GM18858 (cell line): ENCODE measurements at regions not wholly inside any gene's neighbourhood (a gene's known extent, or its start where the extent isn't known, plus 50 kb on each side); places are given as distances from the start of the nearest gene placed in this dataset.

Experiments
- ATAC-seq: cut with Tn5 transposase; IDR thresholded peaks from one replicate; pipeline ENCODE4 v1.9.1; 2021; ENCODE audit not compliant: unreplicated experiment

- ATAC-seq: no peak
Measured at GRCh38 chrX:40282946-40283660, 185.3 kb upstream of the BCOR start.

GRCh38 chrX:40282348-40282747 is 184.6 kb upstream of the BCOR start:
- no peak for ATAC-seq

- ATAC-seq: no peak
Measured at GRCh38 chrX:40281336-40282005, 183.7 kb upstream of the BCOR start.

- ATAC-seq: no peak
Measured at GRCh38 chrX:40279762-40280161, 182.0 kb upstream of the BCOR start.

GRCh38 chrX:40279091-40279430 is 181.3 kb upstream of the BCOR start:
- no peak for ATAC-seq

GRCh38 chrX:40278340-40279090 is 180.8 kb upstream of the BCOR start:
- ATAC-seq: no peak

GRCh38 chrX:40277672-40278071 is 179.9 kb upstream of the BCOR start:
- ATAC-seq: no peak

GRCh38 chrX:40273356-40274050 is 175.7 kb upstream of the BCOR start:
- no peak for ATAC-seq

GRCh38 chrX:40272776-40273175 is 175.0 kb upstream of the BCOR start:
- no peak for ATAC-seq

GRCh38 chrX:40272141-40272540 is 174.4 kb upstream of the BCOR start:
- no peak for ATAC-seq

- ATAC-seq: no peak
Measured at GRCh38 chrX:40268188-40268520, 170.4 kb upstream of the BCOR start.

GRCh38 chrX:40267334-40268187 is 169.8 kb upstream of the BCOR start:
- no peak for ATAC-seq

GRCh38 chrX:40266490-40267333 is 169.0 kb upstream of the BCOR start:
- no peak for ATAC-seq

GRCh38 chrX:40265936-40266335 is 168.2 kb upstream of the BCOR start:
- ATAC-seq: no peak

- no peak for ATAC-seq
Measured at GRCh38 chrX:40263014-40263560, 165.3 kb upstream of the BCOR start.

GRCh38 chrX:40262157-40263013 is 164.6 kb upstream of the BCOR start:
- ATAC-seq: no peak

GRCh38 chrX:40261833-40262156 is 164.0 kb upstream of the BCOR start:
- no peak for ATAC-seq

- no peak for ATAC-seq
Measured at GRCh38 chrX:40260146-40260747, 162.5 kb upstream of the BCOR start.
